Colonic mucosa (tissue), 4 donors: ENCODE measurements at regions not wholly inside any gene's neighbourhood (a gene's known extent, or its start where the extent isn't known, plus 50 kb on each side); places are given as distances from the start of the nearest gene placed in this dataset.
"Not testable (repeated sequence)": the region's sequence is repeated elsewhere in the genome, so short reads cannot be mapped to it uniquely, and the experiment has no call there.

Experiments
- DNase-seq: peaks from one replicate; pipeline ENCODE4 v3.0.0-alpha.2; 2020
- H3K27ac ChIP-seq: fragments of 200-600 bp; one replicate; pipeline ENCODE4 v1.8.0; 2021
- H3K27me3 ChIP-seq: fragments of 200-600 bp; one replicate; pipeline ENCODE4 v1.8.0; 2021
- H3K36me3 ChIP-seq: fragments of 200-600 bp; one replicate; pipeline ENCODE4 v1.8.0; 2021
- H3K4me1 ChIP-seq: fragments of 200-600 bp; one replicate; pipeline ENCODE4 v1.8.0; 2021; ENCODE audit warnings: mild to moderate bottlenecking
- H3K4me3 ChIP-seq: fragments of 200-600 bp; one replicate; pipeline ENCODE4 v1.8.0; 2021
- H3K9ac ChIP-seq, 2 donors: one replicate each; pipeline ENCODE4 v1.7.0; 2013; ENCODE audit warnings: control low read depth in 2 of 2, low read depth in 2 of 2, low read length in 2 of 2
- H3K9me3 ChIP-seq: fragments of 200-600 bp; one replicate; pipeline ENCODE4 v1.8.0; 2021
- CTCF ChIP-seq: fragments of 200-600 bp; IDR thresholded peaks from one replicate; pipeline ENCODE4 v1.8.0; 2022; ENCODE audit warnings: antibody characterized with exemption, mild to moderate bottlenecking
- intact Hi-C: fragments of 100-400 bp; cut with DNase I; formaldehyde crosslinking; loops from one replicate; pipeline ENCODE4 v1.14.1; 2022
- donor health status: healthy.
- donor health status: DM: no; HTN: no; CAD: no.
- donor health status: DM: no; HTN: no; CAD: no.

- intact Hi-C loops = loop anchor here (10.0 kb wide), 1 partner anchor 60 kb away; no protein-coding TSS in a partner anchor
- Histone ChIP-seq H3K27ac (no peak overlapping the region), H3K4me1 (no peaks in the 10 kb centered on the region), H3K4me3 (no peak overlapping the region), H3K9ac (no peak overlapping the region), H3K36me3 (no peaks in the 10 kb centered on the region), H3K27me3 (no peaks in the 10 kb centered on the region), H3K9me3 (no peaks in the 10 kb centered on the region)
- DNase-seq = no peak
- no peak for TF ChIP-seq CTCF
Observed at GRCh38 chr17:53475002-53475401, 347.7 kb upstream of the KIF2B start.

GRCh38 chr17:53472586-53472985, 350.1 kb upstream of the KIF2B start:
- Histone ChIP-seq H3K9ac (no peak overlapping the region), H3K4me1 (no peaks in the 10 kb centered on the region)
- TF ChIP-seq CTCF = no peak

GRCh38 chr17:53471514-53471913, 351.2 kb upstream of the KIF2B start:
- Histone ChIP-seq H3K27me3 (no peaks in the 10 kb centered on the region), H3K27ac (no peak overlapping the region), H3K36me3 (no peaks in the 10 kb centered on the region), H3K4me1 (no peaks in the 10 kb centered on the region), H3K9ac (no peak overlapping the region), H3K4me3 (no peak overlapping the region), H3K9me3 (no peaks in the 10 kb centered on the region)
- no peak for TF ChIP-seq CTCF
- intact Hi-C loops = loop anchor here (10.0 kb wide), 1 partner anchor 57 kb away; no protein-coding TSS in a partner anchor
- no peak for DNase-seq

More at GRCh38 chr17:53472586-53472985, 350.1 kb upstream of the KIF2B start:
- intact Hi-C loops = loop anchor here (10.0 kb wide), 1 partner anchor 58 kb away; no protein-coding TSS in a partner anchor
- no peaks in the 10 kb centered on the region for H3K27me3 ChIP-seq
- H3K4me3 ChIP-seq = no peak overlapping the region
- DNase-seq = no peak
- no peaks in the 10 kb centered on the region for H3K9me3 ChIP-seq
- no peak overlapping the region for H3K27ac ChIP-seq
- H3K36me3 ChIP-seq = no peaks in the 10 kb centered on the region

- Histone ChIP-seq H3K4me3 (no peak overlapping the region), H3K9ac (no peak overlapping the region), H3K27ac (no peak overlapping the region), H3K9me3 (no peaks in the 10 kb centered on the region), H3K27me3 (no peaks in the 10 kb centered on the region), H3K4me1 (no peaks in the 10 kb centered on the region), H3K36me3 (no peaks in the 10 kb centered on the region)
- intact Hi-C loops = loop anchor here (10.0 kb wide), 1 partner anchor 56 kb away; no protein-coding TSS in a partner anchor
- DNase-seq = no peak
- no peak for TF ChIP-seq CTCF
Observed at GRCh38 chr17:53470626-53471025, 352.1 kb upstream of the KIF2B start.

- no peak for TF ChIP-seq CTCF
- no peaks in the 10 kb centered on the region for H3K9me3 ChIP-seq
- H3K4me3 ChIP-seq = no peak overlapping the region
- no peaks in the 10 kb centered on the region for H3K36me3 ChIP-seq
- H3K4me1 ChIP-seq = no peaks in the 10 kb centered on the region
- H3K27ac ChIP-seq = no peak overlapping the region
- no peak for DNase-seq
- H3K9ac ChIP-seq = no peak overlapping the region
- no peaks in the 10 kb centered on the region for H3K27me3 ChIP-seq
- intact Hi-C loops = no loop called here
Observed at GRCh38 chr17:53466733-53467132, 356.0 kb upstream of the KIF2B start.

GRCh38 chr17:53464396-53464795, 358.3 kb upstream of the KIF2B start:
- DNase-seq, intact Hi-C loops: not testable (repeated sequence)

More at GRCh38 chr17:53464396-53464795, 358.3 kb upstream of the KIF2B start:
- not testable (repeated sequence) for H3K4me1 ChIP-seq, H3K9ac ChIP-seq, H3K9me3 ChIP-seq, H3K27me3 ChIP-seq, H3K27ac ChIP-seq, H3K4me3 ChIP-seq, H3K36me3 ChIP-seq
